WTC11 (cell line): ENCODE measurements at regions not wholly inside any gene's neighbourhood (a gene's known extent, or its start where the extent isn't known, plus 50 kb on each side); places are given as distances from the start of the nearest gene placed in this dataset.

Source experiments
- ATAC-seq: fragments of 200-7000 bp; cut with Tn5 transposase; 2 replicates; pipeline ENCODE4 v1.10.0; 2021; ENCODE audit warnings: mild to moderate bottlenecking, moderate library complexity
- CTCF ChIA-PET: fragments of 300-600 bp; sonication (Branson Sonifier 250); formaldehyde crosslinking; loops from one replicate; lab custom pipeline; 2021; ENCODE audit warnings: antibody characterized with exemption; lab: Charles Lee
- POLR2A ChIA-PET: fragments of 350-600 bp; sonication (Branson Sonifier 250); formaldehyde crosslinking; loops from one replicate; lab custom pipeline; 2021; ENCODE audit warnings: antibody characterized with exemption; lab: Charles Lee
- DNase-seq: peaks from one replicate; pipeline ENCODE4 v3.0.0; 2021; ENCODE audit warnings: low spot score
- H3K27ac Mint-ChIP-seq: 2 replicates; pipeline ENCODE4 v1.8.0; 2021; ENCODE audit warnings: mixed read lengths
- H3K27me3 Mint-ChIP-seq: 2 replicates; pipeline ENCODE4 v1.8.0; 2021; ENCODE audit warnings: low read depth, mild to moderate bottlenecking, moderate library complexity, mixed read lengths
- H3K36me3 Mint-ChIP-seq: 2 replicates; pipeline ENCODE4 v1.8.0; 2021; ENCODE audit warnings: mixed read lengths
- H3K4me1 Mint-ChIP-seq: 2 replicates; pipeline ENCODE4 v1.8.0; 2022; ENCODE audit warnings: mixed read lengths
- H3K4me3 Mint-ChIP-seq: 2 replicates; pipeline ENCODE4 v1.8.0; 2021; ENCODE audit warnings: mild to moderate bottlenecking, moderate library complexity, mixed read lengths
- H3K9me3 Mint-ChIP-seq: 2 replicates; pipeline ENCODE4 v1.8.0; 2021; ENCODE audit warnings: mixed read lengths
- CTCF ChIP-seq: fragments of 200-600 bp; IDR thresholded peaks from 2 replicates; pipeline ENCODE4 v1.8.0; 2022; ENCODE audit warnings: antibody characterized with exemption
- FOXJ3 ChIP-seq: sonication (generic); formaldehyde crosslinking; IDR thresholded peaks from 2 replicates; pipeline ENCODE4 v1.9.0; 2021; ENCODE audit warnings: missing genetic modification reagents, mild to moderate bottlenecking, borderline replicate concordance
- GRHL2 ChIP-seq: fragments of 250-450 bp; sonication (Bioruptor Pico); IDR thresholded peaks from 2 replicates; pipeline ENCODE4 v1.8.0; 2022; ENCODE audit warnings: mild to moderate bottlenecking, moderate library complexity; ENCODE audit not compliant: insufficient replicate concordance, severe bottlenecking
- HMGA2 ChIP-seq: fragments of 250-450 bp; sonication (Bioruptor Pico); IDR thresholded peaks from 2 replicates; pipeline ENCODE4 v1.4.0; 2021; ENCODE audit warnings: mild to moderate bottlenecking, moderate library complexity
- PREB ChIP-seq: sonication (generic); formaldehyde crosslinking; IDR thresholded peaks from 2 replicates; pipeline ENCODE4 v1.8.1; 2022; ENCODE audit warnings: mild to moderate bottlenecking, missing genetic modification reagents, moderate library complexity, borderline replicate concordance
- PRRX2 ChIP-seq: fragments of 250-450 bp; sonication (Bioruptor Pico); IDR thresholded peaks from 2 replicates; pipeline ENCODE4 v1.8.0; 2021; ENCODE audit warnings: mild to moderate bottlenecking
- RELA ChIP-seq: sonication (generic); formaldehyde crosslinking; IDR thresholded peaks from 2 replicates; pipeline ENCODE4 v1.8.1; 2022; ENCODE audit warnings: missing genetic modification reagents, mild to moderate bottlenecking, borderline replicate concordance
- SMAD4 ChIP-seq: sonication (generic); formaldehyde crosslinking; IDR thresholded peaks from 2 replicates; pipeline ENCODE4 v1.8.0; 2022; ENCODE audit warnings: mild to moderate bottlenecking, missing genetic modification reagents
- SP1 ChIP-seq: sonication (generic); formaldehyde crosslinking; conservative IDR thresholded peaks from 2 replicates; pipeline ENCODE4 v1.8.1; 2022; ENCODE audit warnings: missing genetic modification reagents
- TCF7 ChIP-seq: sonication (generic); formaldehyde crosslinking; IDR thresholded peaks from 2 replicates; pipeline ENCODE4 v1.8.0; 2022; ENCODE audit warnings: mild to moderate bottlenecking, low read depth, missing genetic modification reagents, moderate library complexity
- USF1 ChIP-seq: sonication (generic); formaldehyde crosslinking; IDR thresholded peaks from 2 replicates; pipeline ENCODE4 v1.8.0; 2022; ENCODE audit warnings: mild to moderate bottlenecking, missing genetic modification reagents
- ZNF138 ChIP-seq: sonication (generic); formaldehyde crosslinking; conservative IDR thresholded peaks from 2 replicates; pipeline ENCODE4 v1.8.1; 2022; ENCODE audit warnings: mild to moderate bottlenecking, moderate library complexity, missing genetic modification reagents
- ZNF532 ChIP-seq: fragments of 250-450 bp; sonication (Bioruptor Pico); IDR thresholded peaks from 2 replicates; pipeline ENCODE4 v1.9.0; 2021; ENCODE audit warnings: mild to moderate bottlenecking, borderline replicate concordance
- ZNF671 ChIP-seq: fragments of 250-450 bp; sonication (Bioruptor Pico); IDR thresholded peaks from 2 replicates; pipeline ENCODE4 v1.8.0; 2021; ENCODE audit warnings: mild to moderate bottlenecking
- TF ChIP-seq, protein P1 (sequence below): sonication (generic); formaldehyde crosslinking; IDR thresholded peaks from 2 replicates; pipeline ENCODE4 v1.8.1; 2022; ENCODE audit warnings: low read depth, mild to moderate bottlenecking, moderate library complexity, missing genetic modification reagents, borderline replicate concordance
- TF ChIP-seq, protein P2 (sequence below): fragments of 250-450 bp; sonication (Bioruptor Pico); IDR thresholded peaks from 2 replicates; pipeline ENCODE4 v1.8.0; 2021; ENCODE audit warnings: mild to moderate bottlenecking
- TF ChIP-seq, protein P3 (sequence below): sonication (generic); formaldehyde crosslinking; IDR thresholded peaks from 2 replicates; pipeline ENCODE4 v1.8.1; 2023; ENCODE audit warnings: mild to moderate bottlenecking, missing genetic modification reagents, moderate library complexity

DNA sequence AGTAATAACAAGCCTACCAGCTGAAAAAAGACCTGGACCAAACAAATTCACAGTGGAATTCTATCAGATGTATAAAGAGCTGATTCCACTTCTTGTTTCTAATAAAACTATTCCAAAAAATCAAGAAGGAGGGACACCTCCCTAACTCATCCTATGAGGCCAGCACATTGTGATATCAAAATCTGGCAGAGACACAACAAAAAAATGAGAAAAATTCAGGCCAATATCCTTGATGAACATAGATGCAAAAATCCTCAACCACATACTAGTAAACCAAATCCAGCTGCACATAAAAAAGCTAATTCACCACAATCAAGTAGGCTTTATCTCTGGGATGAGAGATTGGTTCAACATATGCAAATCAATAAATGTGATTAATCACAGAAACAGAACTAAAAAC is 147.9 kb upstream of the NEIL3 start:
- TF ChIP-seq ZNF138 (CRISPR knock-in tag) = no peak
- TF ChIP-seq HMGA2 (CRISPR knock-in tag) = no peak
- no peak for TF ChIP-seq USF1 (CRISPR knock-in tag)
- no peak for TF ChIP-seq TCF7
- no peak for TF ChIP-seq ZNF532 (CRISPR knock-in tag)
- TF ChIP-seq PRRX2 = no peak
- no peak for TF ChIP-seq ZNF671 (CRISPR knock-in tag)
- no peak for TF ChIP-seq CTCF
- no peak for TF ChIP-seq GRHL2 (CRISPR knock-in tag)
- no peak for TF ChIP-seq SP1 (CRISPR knock-in tag)
- TF ChIP-seq RELA = no peak
- no peak for TF ChIP-seq FOXJ3 (CRISPR knock-in tag)
- TF ChIP-seq, protein P1, sequence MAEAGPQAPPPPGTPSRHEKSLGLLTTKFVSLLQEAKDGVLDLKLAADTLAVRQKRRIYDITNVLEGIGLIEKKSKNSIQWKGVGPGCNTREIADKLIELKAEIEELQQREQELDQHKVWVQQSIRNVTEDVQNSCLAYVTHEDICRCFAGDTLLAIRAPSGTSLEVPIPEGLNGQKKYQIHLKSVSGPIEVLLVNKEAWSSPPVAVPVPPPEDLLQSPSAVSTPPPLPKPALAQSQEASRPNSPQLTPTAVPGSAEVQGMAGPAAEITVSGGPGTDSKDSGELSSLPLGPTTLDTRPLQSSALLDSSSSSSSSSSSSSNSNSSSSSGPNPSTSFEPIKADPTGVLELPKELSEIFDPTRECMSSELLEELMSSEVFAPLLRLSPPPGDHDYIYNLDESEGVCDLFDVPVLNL (CRISPR knock-in tag) = no peak
- TF ChIP-seq, protein P2, sequence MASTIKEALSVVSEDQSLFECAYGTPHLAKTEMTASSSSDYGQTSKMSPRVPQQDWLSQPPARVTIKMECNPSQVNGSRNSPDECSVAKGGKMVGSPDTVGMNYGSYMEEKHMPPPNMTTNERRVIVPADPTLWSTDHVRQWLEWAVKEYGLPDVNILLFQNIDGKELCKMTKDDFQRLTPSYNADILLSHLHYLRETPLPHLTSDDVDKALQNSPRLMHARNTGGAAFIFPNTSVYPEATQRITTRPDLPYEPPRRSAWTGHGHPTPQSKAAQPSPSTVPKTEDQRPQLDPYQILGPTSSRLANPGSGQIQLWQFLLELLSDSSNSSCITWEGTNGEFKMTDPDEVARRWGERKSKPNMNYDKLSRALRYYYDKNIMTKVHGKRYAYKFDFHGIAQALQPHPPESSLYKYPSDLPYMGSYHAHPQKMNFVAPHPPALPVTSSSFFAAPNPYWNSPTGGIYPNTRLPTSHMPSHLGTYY (CRISPR knock-in tag) = no peak
- TF ChIP-seq, protein P3, sequence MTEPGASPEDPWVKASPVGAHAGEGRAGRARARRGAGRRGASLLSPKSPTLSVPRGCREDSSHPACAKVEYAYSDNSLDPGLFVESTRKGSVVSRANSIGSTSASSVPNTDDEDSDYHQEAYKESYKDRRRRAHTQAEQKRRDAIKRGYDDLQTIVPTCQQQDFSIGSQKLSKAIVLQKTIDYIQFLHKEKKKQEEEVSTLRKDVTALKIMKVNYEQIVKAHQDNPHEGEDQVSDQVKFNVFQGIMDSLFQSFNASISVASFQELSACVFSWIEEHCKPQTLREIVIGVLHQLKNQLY (CRISPR knock-in tag) = no peak
- no peak for TF ChIP-seq SMAD4 (CRISPR knock-in tag)
- TF ChIP-seq PREB (CRISPR knock-in tag) = no peak
- Mint-ChIP-seq H3K27me3 (no peaks in the 10 kb centered on the region), H3K4me3 (no peak overlapping the region), H3K4me1 (no peaks in the 10 kb centered on the region), H3K27ac (no peak overlapping the region), H3K36me3 (no peaks in the 10 kb centered on the region), H3K9me3 (peaks cover 16% of the 10 kb centered on the region)
- DNase-seq (no peak), ATAC-seq (no peak)
- POLR2A ChIA-PET = no interaction called here
- CTCF ChIA-PET = no interaction called here
